Hepatocyte (in vitro differentiated cells): ENCODE measurements at regions not wholly inside any gene's neighbourhood (a gene's known extent, or its start where the extent isn't known, plus 50 kb on each side); places are given as distances from the start of the nearest gene placed in this dataset.
A peak's percentile ranks its signal among the peaks of the same experiment; 100 is the strongest.

Experiments
- DNase-seq: peaks from one replicate; pipeline ENCODE4 v3.0.0-alpha.2; 2016; ENCODE audit warnings: low spot score
- H2AFZ ChIP-seq: fragments of 200-600 bp; sonication (generic); 2 replicates; pipeline ENCODE4 v1.6.0; 2016; ENCODE audit warnings: antibody characterized with exemption, mild to moderate bottlenecking
- H3K27ac ChIP-seq: fragments of 200-600 bp; sonication (generic); 2 replicates; pipeline ENCODE4 v1.5.1; 2016; ENCODE audit warnings: mild to moderate bottlenecking
- H3K27me3 ChIP-seq: fragments of 200-600 bp; sonication (generic); 2 replicates; pipeline ENCODE4 v1.6.1; 2016
- H3K36me3 ChIP-seq: fragments of 200-600 bp; sonication (generic); replicated peaks from 2 replicates; pipeline ENCODE4 v1.5.1; 2016; ENCODE audit warnings: low read depth; ENCODE audit not compliant: insufficient read depth
- H3K4me1 ChIP-seq: fragments of 200-600 bp; sonication (generic); 2 replicates; pipeline ENCODE4 v1.5.1; 2016; ENCODE audit warnings: mild to moderate bottlenecking, moderate library complexity; ENCODE audit not compliant: insufficient read depth
- H3K4me2 ChIP-seq: fragments of 200-600 bp; sonication (generic); 2 replicates; pipeline ENCODE4 v1.6.0; 2016
- H3K4me3 ChIP-seq: fragments of 200-600 bp; sonication (generic); 2 replicates; pipeline ENCODE4 v1.5.1; 2016; ENCODE audit warnings: mild to moderate bottlenecking
- H3K79me2 ChIP-seq: fragments of 200-600 bp; sonication (generic); 2 replicates; pipeline ENCODE4 v1.6.0; 2017; ENCODE audit warnings: mild to moderate bottlenecking
- H3K9me2 ChIP-seq: fragments of 200-600 bp; sonication (generic); replicated peaks from 2 replicates; pipeline ENCODE4 v1.6.0; 2017; ENCODE audit warnings: mild to moderate bottlenecking; ENCODE audit not compliant: insufficient read depth
- H3K9me3 ChIP-seq: fragments of 200-600 bp; sonication (generic); 2 replicates; pipeline ENCODE4 v1.5.1; 2016; ENCODE audit warnings: low read depth, mild to moderate bottlenecking
- H4K20me1 ChIP-seq: fragments of 200-600 bp; sonication (generic); 2 replicates; pipeline ENCODE4 v1.6.0; 2016; ENCODE audit warnings: mild to moderate bottlenecking; ENCODE audit not compliant: insufficient read depth, poor library complexity, severe bottlenecking
- CTCF ChIP-seq: fragments of 200-600 bp; sonication (generic); IDR thresholded peaks from 2 replicates; pipeline ENCODE4 v1.5.1; 2016; ENCODE audit warnings: antibody characterized with exemption, mild to moderate bottlenecking; ENCODE audit not compliant: poor library complexity
- EZH2 ChIP-seq: fragments of 200-600 bp; sonication (generic); IDR thresholded peaks from 2 replicates; pipeline ENCODE4 v1.6.1; 2016; ENCODE audit warnings: antibody characterized with exemption, mild to moderate bottlenecking, borderline replicate concordance
- EZH2phosphoT487 ChIP-seq: fragments of 200-600 bp; sonication (generic); IDR thresholded peaks from one replicate; pipeline ENCODE4 v1.6.1; 2018; ENCODE audit warnings: antibody characterized with exemption, mild to moderate bottlenecking, low read depth, moderate library complexity; ENCODE audit not compliant: unreplicated experiment, severe bottlenecking
- WGBS: methylation state at CpG from one replicate; pipeline ENCODE4 v1.1.6; 2016; ENCODE audit warnings: low lambda C conversion rate; ENCODE audit errors: missing lambda C conversion rate; 5-methylcytosine and 5-hydroxymethylcytosine counted together

GRCh38 chr7:47042669-47043068, 539.2 kb downstream of the TNS3 start:
- H3K27me3 ChIP-seq: no peaks in the 10 kb centered on the region
- DNase-seq: no peak
- H3K4me1 ChIP-seq: peaks cover 23% of the 10 kb centered on the region
- no peak overlapping the region for H2AFZ ChIP-seq
- H3K4me2 ChIP-seq: no peak overlapping the region
- no peak for TF ChIP-seq EZH2
- TF ChIP-seq CTCF: no peak
- no peak for TF ChIP-seq EZH2phosphoT487
- H3K36me3 ChIP-seq: no peaks in the 10 kb centered on the region
- 88% methylated on average over 3 of the region's 3 CpGs for WGBS
- H3K4me3 ChIP-seq: no peak overlapping the region
- no peak overlapping the region for H3K27ac ChIP-seq
- H3K79me2 ChIP-seq: no peaks in the 10 kb centered on the region
- H4K20me1 ChIP-seq: no peaks in the 10 kb centered on the region
- no peaks in the 10 kb centered on the region for H3K9me2 ChIP-seq
- no peaks in the 10 kb centered on the region for H3K9me3 ChIP-seq

- Histone ChIP-seq H3K79me2 (no peaks in the 10 kb centered on the region), H3K36me3 (no peaks in the 10 kb centered on the region), H3K4me1 (peaks cover 16% of the 10 kb centered on the region), H3K27me3 (no peaks in the 10 kb centered on the region), H3K9me2 (no peaks in the 10 kb centered on the region), H3K4me2 (no peak overlapping the region), H3K4me3 (no peak overlapping the region), H3K27ac (no peak overlapping the region), H3K9me3 (no peaks in the 10 kb centered on the region), H2AFZ (no peak overlapping the region), H4K20me1 (no peaks in the 10 kb centered on the region)
- TF ChIP-seq EZH2: no peak
- no peak for TF ChIP-seq CTCF
- no peak for TF ChIP-seq EZH2phosphoT487
- 79% methylated on average over 10 of the region's 10 CpGs for WGBS
- DNase-seq: no peak
Observed at GRCh38 chr7:47040795-47041347, 541.0 kb downstream of the TNS3 start.

- no peak overlapping the region for H3K4me2 ChIP-seq
- H2AFZ ChIP-seq: no peak overlapping the region
- peaks cover 8% of the 10 kb centered on the region for H3K4me1 ChIP-seq
- peak overlapping the region; percentile 7 for H3K27ac ChIP-seq
- TF ChIP-seq EZH2 (no peak), EZH2phosphoT487 (no peak), CTCF (no peak)
- H3K9me2 ChIP-seq: no peaks in the 10 kb centered on the region
- no peaks in the 10 kb centered on the region for H3K36me3 ChIP-seq
- no peaks in the 10 kb centered on the region for H3K9me3 ChIP-seq
- no peaks in the 10 kb centered on the region for H4K20me1 ChIP-seq
- H3K79me2 ChIP-seq: no peaks in the 10 kb centered on the region
- no peak for DNase-seq
- WGBS: 68% methylated on average over 1 of the region's 1 CpG
- no peaks in the 10 kb centered on the region for H3K27me3 ChIP-seq
- H3K4me3 ChIP-seq: no peak overlapping the region
Observed at GRCh38 chr7:47039904-47040303, 542.0 kb downstream of the TNS3 start.
